ENCODE measurements at regions not wholly inside any gene's neighbourhood (a gene's known extent, or its start where the extent isn't known, plus 50 kb on each side); places are given as distances from the start of the nearest gene placed in this dataset.
"Not testable (repeated sequence)": the region's sequence is repeated elsewhere in the genome, so short reads cannot be mapped to it uniquely, and the experiment has no call there.

DNA sequence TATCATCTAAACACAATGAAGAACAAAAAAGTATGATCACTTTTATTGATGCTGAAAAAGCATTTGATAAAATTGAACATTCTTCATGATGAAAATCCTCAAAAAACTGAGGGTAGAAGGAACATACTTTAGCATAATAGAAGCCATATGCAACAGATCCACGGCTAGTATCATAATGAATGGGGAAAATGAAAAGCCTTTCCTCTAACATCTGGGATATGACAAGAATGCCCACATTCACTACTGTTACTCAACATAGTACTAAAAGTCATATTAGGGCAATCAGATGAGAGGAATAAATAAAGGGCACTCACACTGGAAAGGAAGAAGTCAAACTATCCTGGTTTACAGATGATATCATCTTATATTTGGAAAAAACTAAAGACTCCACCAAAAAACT, 256.6 kb downstream of the RFPL4B start:
- no peaks in the 10 kb centered on the region for H3K4me1 ChIP-seq (ENCODE audit: control insufficient read depth, insufficient read depth, low read length)
- no peak overlapping the region for H3K27ac ChIP-seq (ENCODE audit: low read depth, low read length)
- H3K36me3 ChIP-seq (ENCODE audit: control insufficient read depth, insufficient read depth, low read length) = no peaks in the 10 kb centered on the region

DNA sequence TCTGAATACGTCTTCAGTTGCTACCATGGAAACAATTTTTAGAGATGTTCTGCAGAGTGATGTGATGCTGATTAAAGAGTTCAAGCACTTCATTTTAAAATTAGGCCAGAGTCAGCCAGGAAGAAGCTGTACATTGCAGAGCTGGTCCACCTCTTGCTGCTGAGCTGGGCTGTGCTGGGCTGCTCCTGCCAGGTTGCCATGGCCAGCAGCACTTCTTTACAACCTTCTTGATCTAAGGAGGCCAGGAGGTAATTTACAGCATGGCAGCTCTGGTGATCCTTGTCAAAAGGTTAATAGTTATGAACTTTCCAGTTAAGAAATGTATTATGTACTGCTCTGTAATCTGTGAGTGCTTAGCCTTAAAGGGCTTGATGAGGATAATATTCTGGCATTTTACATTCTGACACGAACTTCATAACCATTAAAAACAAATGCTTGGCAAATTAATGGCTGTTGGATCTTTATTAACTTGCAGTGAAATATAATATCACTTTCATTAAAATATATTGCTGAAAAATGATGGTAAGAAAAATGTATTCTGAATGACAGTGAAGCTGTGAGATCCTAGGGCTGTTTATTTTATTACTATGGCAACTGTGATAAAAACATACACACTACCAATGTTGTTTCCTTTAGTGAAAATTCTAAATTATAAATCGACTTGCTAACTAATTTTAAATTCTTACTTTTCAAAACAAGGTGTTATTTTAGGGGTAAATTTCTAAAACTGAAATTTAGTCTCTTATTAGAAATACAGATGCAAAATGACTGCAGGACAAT, 259.7 kb downstream of the RFPL4B start:
- Histone ChIP-seq H3K9ac (ENCODE audit: low read length) (no peak overlapping the region), H3K27me3 (ENCODE audit: control insufficient read depth, insufficient read depth, low read length) (no peaks in the 10 kb centered on the region), H3K4me3 (ENCODE audit: low read length) (no peak overlapping the region), H3K36me3 (ENCODE audit: control insufficient read depth, insufficient read depth, low read length) (no peaks in the 10 kb centered on the region), H3K4me1 (ENCODE audit: control insufficient read depth, insufficient read depth, low read length) (no peaks in the 10 kb centered on the region), H3K27ac (ENCODE audit: low read depth, low read length) (no peak overlapping the region)

More for the DNA sequence above, 256.6 kb downstream of the RFPL4B start:
- Histone ChIP-seq H3K4me3 (ENCODE audit: low read length) (no peak overlapping the region), H3K27me3 (ENCODE audit: control insufficient read depth, insufficient read depth, low read length) (no peaks in the 10 kb centered on the region), H3K9ac (ENCODE audit: low read length) (no peak overlapping the region)

DNA sequence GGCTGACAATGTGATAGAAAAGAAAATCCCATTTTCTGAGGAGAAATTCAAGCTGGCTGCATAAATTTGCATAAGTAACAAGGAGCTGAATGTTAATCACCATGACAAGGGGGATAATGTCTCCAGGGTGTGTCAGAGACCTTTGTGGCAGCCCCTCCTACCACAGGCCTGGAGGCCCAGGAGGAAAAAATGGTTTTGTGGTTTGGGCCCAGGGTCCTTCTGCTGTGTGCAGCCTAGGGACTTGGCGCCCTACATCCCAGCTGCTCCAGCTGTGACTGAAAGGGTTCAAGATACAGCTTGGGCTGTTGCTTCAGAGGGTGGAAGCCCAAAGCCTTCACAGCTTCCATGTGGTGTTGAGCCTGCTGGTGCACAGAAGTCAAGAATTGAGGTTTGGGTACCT, 261.8 kb downstream of the RFPL4B start:
- H3K4me1 ChIP-seq (ENCODE audit: control insufficient read depth, insufficient read depth, low read length); H3K36me3 ChIP-seq (ENCODE audit: control insufficient read depth, insufficient read depth, low read length); H3K4me3 ChIP-seq (ENCODE audit: low read length); H3K9ac ChIP-seq (ENCODE audit: low read length); H3K27ac ChIP-seq (ENCODE audit: low read depth, low read length); H3K27me3 ChIP-seq (ENCODE audit: control insufficient read depth, insufficient read depth, low read length): not testable (repeated sequence)

DNA sequence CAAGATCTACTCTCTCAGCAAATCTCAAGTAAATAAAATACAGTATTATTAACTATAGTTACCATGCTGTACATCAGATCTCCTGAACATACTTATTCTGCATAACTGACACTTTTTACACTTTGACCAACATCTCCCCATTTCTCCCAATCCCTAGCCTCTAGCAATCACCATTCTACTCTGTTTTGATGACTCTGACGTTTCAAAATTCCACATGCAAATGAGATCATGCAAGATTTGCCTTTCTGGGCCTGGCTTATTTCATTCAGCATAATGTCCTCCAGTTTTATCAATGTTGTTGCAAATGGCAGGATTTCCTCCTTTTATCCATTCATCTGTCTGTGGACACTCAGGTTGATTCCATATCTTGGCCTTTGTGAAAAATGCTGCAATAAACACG, 266.3 kb downstream of the RFPL4B start:
- Histone ChIP-seq H3K4me3 (ENCODE audit: low read length) (no peak overlapping the region), H3K36me3 (ENCODE audit: control insufficient read depth, insufficient read depth, low read length) (no peaks in the 10 kb centered on the region), H3K27me3 (ENCODE audit: control insufficient read depth, insufficient read depth, low read length) (no peaks in the 10 kb centered on the region), H3K4me1 (ENCODE audit: control insufficient read depth, insufficient read depth, low read length) (no peaks in the 10 kb centered on the region), H3K9ac (ENCODE audit: low read length) (no peak overlapping the region), H3K27ac (ENCODE audit: low read depth, low read length) (no peak overlapping the region)

DNA sequence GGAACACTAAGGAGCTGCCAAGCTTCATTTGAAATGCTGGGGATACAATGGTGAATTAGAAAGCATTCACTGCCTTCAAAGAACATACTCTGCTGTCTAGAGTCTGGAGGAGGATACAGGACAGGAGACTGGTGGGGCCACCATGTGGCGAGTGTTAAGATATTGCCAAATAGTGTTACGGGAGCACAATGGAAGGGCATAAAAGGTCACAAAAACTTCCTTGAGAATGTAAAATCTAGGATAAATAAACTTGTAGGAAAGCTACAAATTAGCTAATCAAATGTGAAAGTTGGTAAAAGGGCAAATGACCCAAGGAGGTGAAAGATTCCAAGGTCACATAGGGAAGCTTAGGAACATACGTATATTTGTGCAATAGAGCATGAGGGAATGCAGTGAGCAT, 271.7 kb downstream of the RFPL4B start:
- Histone ChIP-seq H3K27ac (ENCODE audit: low read depth, low read length) (no peak overlapping the region), H3K4me3 (ENCODE audit: low read length) (no peak overlapping the region), H3K36me3 (ENCODE audit: control insufficient read depth, insufficient read depth, low read length) (no peaks in the 10 kb centered on the region), H3K4me1 (ENCODE audit: control insufficient read depth, insufficient read depth, low read length) (no peaks in the 10 kb centered on the region), H3K9ac (ENCODE audit: low read length) (no peak overlapping the region), H3K27me3 (ENCODE audit: control insufficient read depth, insufficient read depth, low read length) (no peaks in the 10 kb centered on the region)

DNA sequence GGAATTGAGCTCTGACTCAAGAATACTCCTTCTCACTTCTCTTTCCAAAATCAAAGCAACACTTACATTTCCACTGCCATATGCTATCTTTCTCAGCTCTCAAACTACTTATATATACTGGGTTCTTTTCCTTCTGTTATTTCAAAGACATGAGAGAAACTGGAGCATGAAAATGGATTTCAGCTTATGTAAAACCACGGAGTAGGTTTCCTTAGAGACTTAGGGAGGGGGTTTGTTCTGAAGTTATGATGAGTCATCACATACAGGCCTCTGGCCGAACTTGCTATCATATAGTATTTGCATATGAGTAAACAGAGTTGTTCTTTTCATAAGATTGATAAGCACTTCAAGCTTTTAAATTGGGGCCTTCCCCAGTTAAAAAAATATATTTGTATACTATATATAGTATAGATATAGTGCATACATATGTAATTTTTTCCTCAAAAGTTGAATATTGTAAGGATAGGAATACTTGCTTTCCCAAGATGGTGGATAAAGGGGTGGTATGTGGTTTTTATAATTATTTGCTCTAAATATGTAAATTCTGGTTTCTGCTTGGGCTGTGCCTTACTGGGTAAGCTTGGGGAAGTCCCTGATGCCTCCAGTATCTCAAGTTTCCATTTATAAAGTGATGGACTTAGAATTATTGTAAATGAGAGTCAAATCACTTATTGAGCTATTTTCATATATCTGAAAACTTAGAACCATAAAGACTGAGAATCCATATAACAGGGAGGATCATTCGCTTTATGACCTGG, 273.9 kb downstream of the RFPL4B start:
- Histone ChIP-seq H3K27me3 (ENCODE audit: control insufficient read depth, insufficient read depth, low read length) (no peaks in the 10 kb centered on the region), H3K27ac (ENCODE audit: low read depth, low read length) (no peak overlapping the region), H3K9ac (ENCODE audit: low read length) (no peak overlapping the region), H3K36me3 (ENCODE audit: control insufficient read depth, insufficient read depth, low read length) (no peaks in the 10 kb centered on the region), H3K4me1 (ENCODE audit: control insufficient read depth, insufficient read depth, low read length) (no peaks in the 10 kb centered on the region), H3K4me3 (ENCODE audit: low read length) (no peak overlapping the region)

DNA sequence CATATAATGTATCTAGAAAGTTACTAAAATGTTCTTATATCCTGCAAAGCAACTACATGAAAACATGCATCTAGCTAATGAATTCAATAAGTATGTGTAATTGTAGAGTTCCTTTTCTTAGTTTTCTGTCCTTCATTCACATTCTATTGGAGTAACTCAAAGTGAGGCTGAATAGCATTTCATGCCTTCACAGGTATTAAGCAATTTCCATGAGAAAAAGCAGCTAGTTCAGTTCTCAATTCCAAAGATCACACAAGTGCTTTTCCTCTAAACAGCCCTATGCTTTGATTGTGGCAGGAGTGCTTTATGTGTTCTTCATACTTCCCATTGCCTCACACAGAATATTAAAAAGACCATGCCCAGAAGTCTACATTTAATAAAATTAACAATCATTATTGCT, 274.9 kb downstream of the RFPL4B start:
- Histone ChIP-seq H3K36me3 (ENCODE audit: control insufficient read depth, insufficient read depth, low read length) (no peaks in the 10 kb centered on the region), H3K27me3 (ENCODE audit: control insufficient read depth, insufficient read depth, low read length) (no peaks in the 10 kb centered on the region), H3K4me3 (ENCODE audit: low read length) (no peak overlapping the region), H3K27ac (ENCODE audit: low read depth, low read length) (no peak overlapping the region), H3K4me1 (ENCODE audit: control insufficient read depth, insufficient read depth, low read length) (no peaks in the 10 kb centered on the region), H3K9ac (ENCODE audit: low read length) (no peak overlapping the region)

DNA sequence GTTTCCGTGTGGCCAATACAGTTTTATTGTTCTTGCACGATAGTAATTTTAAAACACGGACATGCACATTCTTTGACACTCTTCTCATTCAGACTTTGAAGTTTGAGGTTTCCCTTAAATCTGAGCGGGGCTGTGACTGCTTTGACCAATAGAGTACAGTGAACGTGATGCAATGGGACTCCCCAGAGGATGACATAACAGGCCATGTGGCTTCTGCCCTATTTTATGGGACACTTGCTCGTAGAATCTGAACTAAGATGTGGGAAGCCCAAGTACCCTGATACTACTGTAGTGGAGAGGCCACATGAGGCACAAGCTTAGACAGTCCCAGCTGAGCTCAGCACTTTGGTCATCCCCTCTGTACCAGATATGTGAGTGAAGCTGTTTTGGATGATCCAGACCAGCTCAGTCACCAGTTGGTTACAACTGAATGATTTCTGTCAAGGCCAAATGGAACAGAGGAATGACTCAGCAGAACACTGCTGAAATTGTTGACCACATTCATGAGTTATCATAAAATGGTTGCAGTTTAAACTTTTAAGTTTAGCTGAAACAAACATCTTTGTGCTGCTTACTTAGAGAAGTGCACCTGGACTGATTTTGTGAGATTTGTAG, 279.4 kb downstream of the RFPL4B start:
- H3K27ac ChIP-seq (ENCODE audit: low read depth, low read length) = no peak overlapping the region

DNA sequence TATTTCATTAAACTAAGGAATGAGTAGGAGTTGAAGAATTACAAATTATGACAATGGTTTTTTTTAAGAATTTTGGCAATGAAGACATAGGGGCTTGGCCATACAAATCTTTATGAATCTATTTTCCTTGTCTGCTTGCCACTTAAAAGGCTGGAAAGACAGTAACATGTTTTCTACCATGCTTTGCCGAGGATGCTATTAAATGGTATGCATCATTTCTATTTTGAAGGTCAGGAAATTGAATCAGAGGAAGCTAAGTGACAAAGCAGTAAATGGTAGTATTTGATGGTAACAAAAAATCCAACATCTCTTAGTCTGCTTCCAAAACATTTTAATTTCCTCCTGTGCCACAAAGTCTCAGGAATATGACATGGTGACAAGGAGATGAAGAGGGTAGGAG, 287.2 kb downstream of the RFPL4B start:
- H3K27me3 ChIP-seq (ENCODE audit: control insufficient read depth, insufficient read depth, low read length) = no peaks in the 10 kb centered on the region
- H3K4me1 ChIP-seq (ENCODE audit: control insufficient read depth, insufficient read depth, low read length) = no peaks in the 10 kb centered on the region
- no peaks in the 10 kb centered on the region for H3K36me3 ChIP-seq (ENCODE audit: control insufficient read depth, insufficient read depth, low read length)
- no peak overlapping the region for H3K27ac ChIP-seq (ENCODE audit: low read depth, low read length)
- H3K4me3 ChIP-seq (ENCODE audit: low read length) = no peak overlapping the region
- H3K9ac ChIP-seq (ENCODE audit: low read length) = no peak overlapping the region

More for the DNA sequence above, 279.4 kb downstream of the RFPL4B start:
- no peak overlapping the region for H3K4me3 ChIP-seq (ENCODE audit: low read length)
- H3K9ac ChIP-seq (ENCODE audit: low read length) = no peak overlapping the region
- no peaks in the 10 kb centered on the region for H3K27me3 ChIP-seq (ENCODE audit: control insufficient read depth, insufficient read depth, low read length)
- H3K4me1 ChIP-seq (ENCODE audit: control insufficient read depth, insufficient read depth, low read length) = no peaks in the 10 kb centered on the region
- H3K36me3 ChIP-seq (ENCODE audit: control insufficient read depth, insufficient read depth, low read length) = no peaks in the 10 kb centered on the region

DNA sequence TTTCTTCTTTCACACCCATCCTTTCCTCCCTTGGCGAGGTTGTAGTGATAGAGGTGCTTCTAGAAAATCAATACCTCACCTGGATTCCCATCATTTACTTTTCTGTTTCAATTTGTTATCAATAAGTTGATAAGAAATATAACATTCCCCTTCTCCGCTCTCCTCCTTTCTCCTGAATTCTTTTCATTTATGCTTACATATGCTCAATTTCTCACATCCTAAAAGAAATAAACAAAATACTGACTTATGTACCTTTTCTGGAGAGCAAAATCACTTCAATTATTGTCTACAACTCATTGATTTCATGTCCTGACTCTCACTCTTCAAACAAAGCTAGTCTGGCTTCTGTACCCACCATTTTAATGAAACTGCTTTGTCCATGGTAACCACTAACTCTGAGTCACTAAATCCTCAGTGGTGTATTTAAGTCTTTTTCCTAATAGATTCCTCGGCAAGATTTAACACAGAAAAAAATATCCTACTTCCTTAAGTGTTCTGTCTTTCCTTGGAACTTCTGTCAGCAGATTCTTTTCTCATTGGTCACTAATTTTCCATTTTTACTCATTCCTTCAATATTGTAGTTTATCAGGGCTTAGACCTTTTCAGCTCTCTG, 289.6 kb downstream of the RFPL4B start:
- H3K36me3 ChIP-seq (ENCODE audit: control insufficient read depth, insufficient read depth, low read length) = no peaks in the 10 kb centered on the region
- no peak overlapping the region for H3K4me3 ChIP-seq (ENCODE audit: low read length)
- no peaks in the 10 kb centered on the region for H3K27me3 ChIP-seq (ENCODE audit: control insufficient read depth, insufficient read depth, low read length)
- H3K9ac ChIP-seq (ENCODE audit: low read length) = no peak overlapping the region
- no peaks in the 10 kb centered on the region for H3K4me1 ChIP-seq (ENCODE audit: control insufficient read depth, insufficient read depth, low read length)
- no peak overlapping the region for H3K27ac ChIP-seq (ENCODE audit: low read depth, low read length)

DNA sequence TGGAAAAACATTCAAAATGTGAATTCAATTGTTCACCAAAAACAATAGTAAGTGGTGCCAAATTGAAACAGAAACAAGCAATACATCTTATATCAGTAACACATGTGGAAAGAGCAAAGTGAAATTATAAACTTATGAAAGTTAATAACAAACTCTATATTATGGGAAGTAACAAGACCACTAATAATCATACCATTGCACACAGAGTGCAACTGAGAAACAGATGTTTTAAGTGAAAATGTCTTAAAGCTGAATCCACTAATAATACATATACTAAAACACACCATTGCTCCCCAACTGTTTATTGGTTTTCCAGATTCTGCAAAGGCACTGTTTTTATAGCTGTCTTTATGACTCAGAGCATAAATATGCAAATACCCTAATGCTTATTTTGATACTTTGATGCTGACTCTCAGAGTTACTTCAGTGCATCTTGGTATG, 292.3 kb downstream of the RFPL4B start:
- Histone ChIP-seq H3K36me3 (ENCODE audit: control insufficient read depth, insufficient read depth, low read length) (no peaks in the 10 kb centered on the region), H3K4me1 (ENCODE audit: control insufficient read depth, insufficient read depth, low read length) (no peaks in the 10 kb centered on the region), H3K27me3 (ENCODE audit: control insufficient read depth, insufficient read depth, low read length) (no peaks in the 10 kb centered on the region), H3K9ac (ENCODE audit: low read length) (no peak overlapping the region), H3K4me3 (ENCODE audit: low read length) (no peak overlapping the region), H3K27ac (ENCODE audit: low read depth, low read length) (no peak overlapping the region)

DNA sequence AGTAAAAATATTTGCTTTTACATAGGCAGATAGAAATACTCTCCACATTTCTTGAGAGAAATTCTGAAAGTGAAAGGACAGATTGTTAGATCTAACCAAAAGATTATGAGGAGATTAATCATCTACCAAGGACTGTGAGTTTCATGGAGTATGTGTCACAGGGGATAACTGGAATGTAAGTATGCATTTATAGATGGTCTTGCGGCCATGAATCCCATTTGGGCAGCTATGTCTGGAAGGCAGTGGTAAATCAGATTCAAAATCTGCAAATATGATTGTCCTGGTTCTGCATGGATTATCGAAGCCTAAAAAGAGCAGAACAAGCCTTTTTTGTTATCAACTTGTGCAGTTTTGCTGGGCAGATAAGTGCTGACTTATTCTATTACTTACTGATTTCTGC, 293.8 kb downstream of the RFPL4B start:
- H3K4me3 ChIP-seq (ENCODE audit: low read length) = no peak overlapping the region
- H3K27ac ChIP-seq (ENCODE audit: low read depth, low read length) = no peak overlapping the region
- H3K27me3 ChIP-seq (ENCODE audit: control insufficient read depth, insufficient read depth, low read length) = no peaks in the 10 kb centered on the region
- no peak overlapping the region for H3K9ac ChIP-seq (ENCODE audit: low read length)
- no peaks in the 10 kb centered on the region for H3K4me1 ChIP-seq (ENCODE audit: control insufficient read depth, insufficient read depth, low read length)
- no peaks in the 10 kb centered on the region for H3K36me3 ChIP-seq (ENCODE audit: control insufficient read depth, insufficient read depth, low read length)
